OCI-LY3 (cell line): ENCODE measurements at regions not wholly inside any gene's neighbourhood (a gene's known extent, or its start where the extent isn't known, plus 50 kb on each side); places are given as distances from the start of the nearest gene placed in this dataset.

ENCODE experiments used
- H2AFZ ChIP-seq: fragments of 200-600, 300-600 bp; shearing (Covaris generic); 2 replicates; pipeline ENCODE4 v1.6.0; 2014; ENCODE audit warnings: antibody characterized with exemption, low read depth, low read length
- H3K27ac ChIP-seq: fragments of 200-600, 300-600 bp; sonication (generic); 2 replicates; pipeline ENCODE4 v1.5.1; 2014; ENCODE audit warnings: mild to moderate bottlenecking, low read length, moderate library complexity, mixed read lengths
- H3K27me3 ChIP-seq: fragments of 200-600, 300-600 bp; sonication (generic); 2 replicates; pipeline ENCODE4 v1.6.1; 2014; ENCODE audit warnings: low read depth, low read length, mixed read lengths
- H3K36me3 ChIP-seq: fragments of 200-600, 300-600 bp; sonication (generic); replicated peaks from 2 replicates; pipeline ENCODE3; 2014; ENCODE audit warnings: low read depth, low read length, mixed read lengths
- H3K4me1 ChIP-seq: fragments of 300-600, 200-600 bp; sonication (generic); 2 replicates; pipeline ENCODE4 v1.6.1; 2014; ENCODE audit warnings: low read length, mixed read lengths
- H3K4me2 ChIP-seq: fragments of 200-600, 300-600 bp; sonication (generic); 2 replicates; pipeline ENCODE4 v1.6.1; 2014; ENCODE audit warnings: low read length, mixed read lengths
- H3K4me3 ChIP-seq: fragments of 300-600, 200-600 bp; sonication (generic); 2 replicates; pipeline ENCODE4 v1.5.1; 2014; ENCODE audit warnings: antibody characterized with exemption, mild to moderate bottlenecking, low read length, moderate library complexity
- H3K79me2 ChIP-seq: fragments of 300-600, 200-600 bp; shearing (Covaris generic); 2 replicates; pipeline ENCODE4 v1.6.1; 2014; ENCODE audit warnings: mild to moderate bottlenecking, low read length, mixed read lengths
- H3K9ac ChIP-seq: fragments of 300-600, 200-600 bp; shearing (Covaris generic); 2 replicates; pipeline ENCODE4 v1.6.0; 2014; ENCODE audit warnings: mild to moderate bottlenecking, low read length, moderate library complexity
- H3K9me3 ChIP-seq: fragments of 200-600, 300-600 bp; shearing (Covaris generic); 2 replicates; pipeline ENCODE4 v1.6.1; 2014; ENCODE audit warnings: low read length, mixed read lengths; ENCODE audit not compliant: insufficient read depth
- H4K20me1 ChIP-seq: fragments of 200-600, 300-600 bp; sonication (generic); 2 replicates; pipeline ENCODE4 v1.6.1; 2016; ENCODE audit warnings: low read length, mixed read lengths; ENCODE audit not compliant: insufficient read depth
- EZH2phosphoT487 ChIP-seq: fragments of 200-600 bp; shearing (Covaris generic); IDR thresholded peaks from 2 replicates; pipeline ENCODE4 v1.6.1; 2018; ENCODE audit warnings: antibody characterized with exemption, mixed run types, low read depth
- TF ChIP-seq, protein P1 (sequence below): fragments of 200-600, 300-600 bp; sonication (generic); IDR thresholded peaks from 2 replicates; pipeline ENCODE4 v1.5.1; 2014; ENCODE audit warnings: antibody characterized with exemption, low read length, low read depth

GRCh38 chr14:104271391-104271790 is 133.0 kb downstream of the KIF26A start:
- no peak overlapping the region for H3K9ac ChIP-seq
- H3K27ac ChIP-seq = no peak overlapping the region
- no peaks in the 10 kb centered on the region for H3K4me1 ChIP-seq
- H3K79me2 ChIP-seq = no peaks in the 10 kb centered on the region
- H2AFZ ChIP-seq = no peak overlapping the region
- no peaks in the 10 kb centered on the region for H4K20me1 ChIP-seq
- no peaks in the 10 kb centered on the region for H3K27me3 ChIP-seq
- H3K4me3 ChIP-seq = no peak overlapping the region
- no peaks in the 10 kb centered on the region for H3K9me3 ChIP-seq
- TF ChIP-seq EZH2phosphoT487 = no peak
- TF ChIP-seq, protein P1, sequence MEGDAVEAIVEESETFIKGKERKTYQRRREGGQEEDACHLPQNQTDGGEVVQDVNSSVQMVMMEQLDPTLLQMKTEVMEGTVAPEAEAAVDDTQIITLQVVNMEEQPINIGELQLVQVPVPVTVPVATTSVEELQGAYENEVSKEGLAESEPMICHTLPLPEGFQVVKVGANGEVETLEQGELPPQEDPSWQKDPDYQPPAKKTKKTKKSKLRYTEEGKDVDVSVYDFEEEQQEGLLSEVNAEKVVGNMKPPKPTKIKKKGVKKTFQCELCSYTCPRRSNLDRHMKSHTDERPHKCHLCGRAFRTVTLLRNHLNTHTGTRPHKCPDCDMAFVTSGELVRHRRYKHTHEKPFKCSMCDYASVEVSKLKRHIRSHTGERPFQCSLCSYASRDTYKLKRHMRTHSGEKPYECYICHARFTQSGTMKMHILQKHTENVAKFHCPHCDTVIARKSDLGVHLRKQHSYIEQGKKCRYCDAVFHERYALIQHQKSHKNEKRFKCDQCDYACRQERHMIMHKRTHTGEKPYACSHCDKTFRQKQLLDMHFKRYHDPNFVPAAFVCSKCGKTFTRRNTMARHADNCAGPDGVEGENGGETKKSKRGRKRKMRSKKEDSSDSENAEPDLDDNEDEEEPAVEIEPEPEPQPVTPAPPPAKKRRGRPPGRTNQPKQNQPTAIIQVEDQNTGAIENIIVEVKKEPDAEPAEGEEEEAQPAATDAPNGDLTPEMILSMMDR = no peak
- no peaks in the 10 kb centered on the region for H3K36me3 ChIP-seq
- H3K4me2 ChIP-seq = no peak overlapping the region

- H3K4me3 ChIP-seq = no peak overlapping the region
- H3K9ac ChIP-seq = no peak overlapping the region
- H3K9me3 ChIP-seq = no peaks in the 10 kb centered on the region
- no peaks in the 10 kb centered on the region for H3K36me3 ChIP-seq
- no peak overlapping the region for H3K4me2 ChIP-seq
- H3K4me1 ChIP-seq = no peaks in the 10 kb centered on the region
- H3K27me3 ChIP-seq = no peaks in the 10 kb centered on the region
- TF ChIP-seq, protein P1 = no peak
- no peak for TF ChIP-seq EZH2phosphoT487
- H4K20me1 ChIP-seq = no peaks in the 10 kb centered on the region
- no peaks in the 10 kb centered on the region for H3K79me2 ChIP-seq
- no peak overlapping the region for H2AFZ ChIP-seq
- H3K27ac ChIP-seq = no peak overlapping the region
These were observed 136.4 kb downstream of the KIF26A start for GRCh38 chr14:104274806-104275205.

DNA sequence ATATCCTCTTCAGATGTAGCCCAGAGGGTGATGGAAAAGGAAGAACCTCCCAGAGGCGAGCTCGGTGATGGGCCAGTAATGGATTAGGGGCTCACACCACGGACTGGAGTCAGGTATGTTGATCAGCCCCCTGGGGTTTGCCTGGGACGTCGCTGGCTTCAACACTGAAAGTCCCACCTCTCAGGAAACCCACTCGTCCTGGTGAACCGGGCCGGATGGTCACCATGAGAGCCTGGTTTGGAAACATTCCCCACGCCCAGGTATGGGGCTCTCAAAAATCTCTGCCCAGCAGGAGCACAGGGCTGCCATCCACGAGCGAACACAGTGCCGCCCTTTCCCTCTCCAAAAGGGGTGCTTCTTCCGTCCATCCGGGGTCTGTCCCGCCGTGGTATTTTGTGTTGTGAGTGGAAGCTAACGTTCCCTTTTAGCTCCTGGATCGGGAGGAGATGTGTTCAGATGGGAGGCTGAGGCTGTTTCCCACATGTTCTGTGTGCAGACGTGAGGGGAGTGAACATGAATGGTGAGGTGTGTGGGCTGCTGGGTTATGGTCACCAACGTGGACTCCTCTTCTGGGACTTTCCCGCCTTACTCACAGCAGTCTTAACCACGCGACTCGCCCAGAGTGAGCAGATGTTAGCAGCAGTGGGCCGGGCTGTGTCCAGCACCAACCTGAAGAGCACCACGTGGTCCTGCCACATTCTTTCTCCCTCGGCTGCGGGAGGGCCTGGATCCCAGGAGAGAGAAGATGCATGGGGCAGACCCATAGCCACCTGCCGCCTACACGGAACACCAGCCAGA is 139.2 kb downstream of the KIF26A start:
- TF ChIP-seq, protein P1 = no peak
- TF ChIP-seq EZH2phosphoT487 = no peak
- no peak overlapping the region for H3K27ac ChIP-seq
- H3K27me3 ChIP-seq = no peaks in the 10 kb centered on the region
- H2AFZ ChIP-seq = no peak overlapping the region; the same call in 1 of the 2 replicates
- H3K79me2 ChIP-seq = no peaks in the 10 kb centered on the region
- H4K20me1 ChIP-seq = no peaks in the 10 kb centered on the region
- H3K4me3 ChIP-seq = no peak overlapping the region
- no peak overlapping the region for H3K9ac ChIP-seq
- no peaks in the 10 kb centered on the region for H3K9me3 ChIP-seq
- no peaks in the 10 kb centered on the region for H3K4me1 ChIP-seq
- no peak overlapping the region for H3K4me2 ChIP-seq
- no peaks in the 10 kb centered on the region for H3K36me3 ChIP-seq

DNA sequence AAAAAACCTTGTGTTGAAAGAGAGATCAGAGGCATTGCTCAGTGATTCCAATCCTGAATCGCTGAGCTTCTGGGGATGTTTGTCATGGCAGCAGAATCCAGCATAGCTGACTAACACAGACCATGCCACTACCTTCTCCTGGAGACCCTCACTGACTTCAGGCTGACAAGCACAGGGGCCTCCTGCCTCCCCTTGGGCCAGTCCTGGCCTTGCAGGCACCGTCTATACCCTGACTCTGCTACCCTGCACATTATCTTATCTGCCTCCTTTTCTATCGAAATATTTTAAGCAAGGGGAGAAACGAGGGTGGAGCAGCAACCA is 139.8 kb downstream of the KIF26A start:
- Histone ChIP-seq H3K27ac (no peak overlapping the region), H3K4me1 (no peaks in the 10 kb centered on the region), H3K9me3 (no peaks in the 10 kb centered on the region), H4K20me1 (no peaks in the 10 kb centered on the region), H3K4me3 (no peak overlapping the region), H2AFZ (no peak overlapping the region), H3K27me3 (no peaks in the 10 kb centered on the region), H3K9ac (no peak overlapping the region), H3K4me2 (no peak overlapping the region), H3K36me3 (no peaks in the 10 kb centered on the region), H3K79me2 (no peaks in the 10 kb centered on the region)
- no peak for TF ChIP-seq EZH2phosphoT487
- TF ChIP-seq, protein P1 = no peak
